Right cardiac atrium (tissue), 5 donors: ENCODE measurements at regions not wholly inside any gene's neighbourhood (a gene's known extent, or its start where the extent isn't known, plus 50 kb on each side); places are given as distances from the start of the nearest gene placed in this dataset.

Source experiments
- ATAC-seq, 2 donors: fragments of 200-7000 bp; cut with Tn5 transposase; one replicate each; pipeline versions ENCODE4 v1.8.0 to v1.9.1; 2020; ENCODE audit warnings: moderate library complexity in 2 of 2, mild to moderate bottlenecking in 1 of 2
- DNase-seq, 3 donors: peaks; one replicate each; pipeline ENCODE4 v3.0.0-alpha.2; 2020
- H3K27ac ChIP-seq: one replicate; pipeline ENCODE4 v1.5.1; 2013; ENCODE audit warnings: mild to moderate bottlenecking, low read length, control low read depth, moderate library complexity
- H3K27me3 ChIP-seq: one replicate; pipeline ENCODE4 v1.6.1; 2013; ENCODE audit not compliant: control insufficient read depth, insufficient read depth
- H3K4me1 ChIP-seq: one replicate; pipeline ENCODE4 v1.6.1; 2013; ENCODE audit warnings: low read length; ENCODE audit not compliant: control insufficient read depth, insufficient read depth
- H3K4me3 ChIP-seq: one replicate; pipeline ENCODE4 v1.5.1; 2013; ENCODE audit warnings: low read length, control low read depth
- H3K9me3 ChIP-seq: one replicate; pipeline ENCODE4 v1.6.1; 2013; ENCODE audit warnings: low read length; ENCODE audit not compliant: control insufficient read depth
- WGBS: extraction: QIAGEN DNeasy Blood & Tissue Kit; methylation state at CpG from one replicate; pipeline ENCODE4 v1.1.7; 2013; 5-methylcytosine and 5-hydroxymethylcytosine counted together
- intact Hi-C, 4 donors: fragments of 100-400 bp; cut with DNase I; formaldehyde crosslinking; loops; one replicate each; pipeline versions ENCODE4 v1.11.0 to v1.14.0; 2022 to 2023
- donor health status: healthy with polysubstance abuse.
- donor health status: DM: no; HTN: yes; CAD: no.
- donor health status: DM: no; HTN: no; CAD: no.
- donor health status: DM: no; HTN: yes; CAD: no; lungs with severe emphysema.
- donor health status: DM: yes; HTN: yes; CAD: no.

DNA sequence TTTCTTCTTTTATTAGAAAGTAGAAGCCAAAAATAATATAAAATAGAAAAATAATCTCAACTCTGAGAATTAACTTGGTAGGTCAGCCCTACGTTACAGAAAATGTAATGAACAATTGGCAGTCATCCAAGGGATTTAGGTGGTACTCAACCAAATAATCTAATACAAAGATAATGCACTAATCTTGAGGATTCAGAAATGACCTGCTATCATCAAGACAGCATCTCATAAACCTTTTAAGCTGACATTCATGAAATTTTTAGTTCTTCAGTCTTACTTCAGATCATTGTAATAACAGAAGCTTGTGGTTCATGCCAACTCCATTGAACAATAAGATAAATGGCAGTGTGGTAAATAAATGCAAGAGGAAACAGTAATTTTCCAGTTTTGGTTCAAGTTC, 1058.0 kb downstream of the MAT2B start:
- no peak overlapping the region for H3K27ac ChIP-seq
- no peak overlapping the region for H3K4me3 ChIP-seq
- H3K27me3 ChIP-seq: no peaks in the 10 kb centered on the region
- ATAC-seq: no peak
- H3K4me1 ChIP-seq: no peaks in the 10 kb centered on the region
- intact Hi-C loops: no loop called here
- DNase-seq: no peak
- H3K9me3 ChIP-seq: no peaks in the 10 kb centered on the region
- 51% methylated on average over 1 of the region's 1 CpG for WGBS

DNA sequence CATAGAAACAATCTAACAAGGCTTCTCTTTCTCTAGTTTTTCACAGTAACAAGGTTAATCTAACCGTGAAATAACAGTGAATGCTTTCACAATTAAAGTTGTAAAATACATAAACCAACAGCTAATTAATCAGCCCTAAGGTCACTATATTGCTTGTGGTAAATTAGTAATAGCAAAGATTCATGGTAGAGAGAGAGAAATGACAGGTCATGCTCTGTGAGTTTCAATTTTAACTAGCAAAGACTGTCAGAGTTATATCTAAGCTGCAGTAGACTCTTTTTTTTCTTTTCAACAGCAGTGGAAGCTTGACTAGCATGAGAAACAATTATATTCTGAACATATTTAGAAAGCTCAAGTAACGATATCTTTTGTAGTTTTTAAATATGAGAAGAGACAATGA, 1068.0 kb downstream of the MAT2B start:
- Histone ChIP-seq H3K4me3 (no peak overlapping the region), H3K27me3 (no peaks in the 10 kb centered on the region), H3K9me3 (no peaks in the 10 kb centered on the region), H3K4me1 (no peaks in the 10 kb centered on the region), H3K27ac (no peak overlapping the region)
- DNase-seq (no peak), ATAC-seq (no peak)
- WGBS: 64% methylated on average over 2 of the region's 2 CpGs
- intact Hi-C loops: no loop called here

DNA sequence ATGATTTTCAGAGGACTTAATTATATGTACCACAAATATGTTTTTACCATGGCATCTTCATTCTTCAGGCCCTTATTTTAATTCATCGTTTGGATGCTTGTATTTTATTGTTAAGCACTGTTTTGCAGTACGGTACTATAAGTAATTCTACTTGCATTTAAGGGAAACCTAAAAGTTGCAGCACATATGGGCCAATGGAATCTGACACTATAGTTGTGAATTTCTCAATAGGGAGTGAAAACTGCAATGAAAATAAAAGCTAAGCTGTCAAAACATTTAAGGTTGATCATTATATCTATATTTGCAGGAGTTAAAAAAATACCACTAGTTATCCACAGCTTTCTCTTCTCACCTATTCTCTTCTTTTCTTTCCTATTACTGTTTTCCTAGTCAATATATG, 1071.8 kb downstream of the MAT2B start:
- ATAC-seq (no peak), DNase-seq (no peak)
- WGBS: 79% methylated on average over 2 of the region's 2 CpGs
- no peaks in the 10 kb centered on the region for H3K9me3 ChIP-seq
- intact Hi-C loops: no loop called here
- H3K27me3 ChIP-seq: no peaks in the 10 kb centered on the region
- H3K4me3 ChIP-seq: no peak overlapping the region
- no peak overlapping the region for H3K27ac ChIP-seq
- no peaks in the 10 kb centered on the region for H3K4me1 ChIP-seq

DNA sequence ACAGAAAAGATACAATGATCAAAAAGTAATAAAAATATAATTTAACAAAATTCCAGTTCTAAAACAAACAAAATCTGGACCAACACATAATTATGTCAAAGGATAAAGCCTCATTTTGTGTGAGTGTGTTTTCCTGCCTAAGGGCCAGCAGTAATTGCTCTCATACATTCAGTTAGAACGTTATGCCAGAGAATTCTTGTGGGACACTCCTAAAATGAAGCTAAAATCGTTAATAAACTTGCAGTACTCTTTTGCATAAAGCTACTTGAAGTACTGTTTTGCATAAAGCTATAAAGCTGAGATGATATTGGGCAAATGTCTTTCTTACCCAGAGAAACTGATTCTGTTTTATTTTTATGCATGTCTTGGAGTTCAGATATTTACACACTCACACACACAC, 1072.3 kb downstream of the MAT2B start:
- no peak for ATAC-seq
- Histone ChIP-seq H3K9me3 (no peaks in the 10 kb centered on the region), H3K27me3 (no peaks in the 10 kb centered on the region), H3K4me3 (no peak overlapping the region), H3K27ac (no peak overlapping the region), H3K4me1 (no peaks in the 10 kb centered on the region)
- no peak for DNase-seq
- 41% methylated on average over 2 of the region's 2 CpGs for WGBS
- intact Hi-C loops: no loop called here

DNA sequence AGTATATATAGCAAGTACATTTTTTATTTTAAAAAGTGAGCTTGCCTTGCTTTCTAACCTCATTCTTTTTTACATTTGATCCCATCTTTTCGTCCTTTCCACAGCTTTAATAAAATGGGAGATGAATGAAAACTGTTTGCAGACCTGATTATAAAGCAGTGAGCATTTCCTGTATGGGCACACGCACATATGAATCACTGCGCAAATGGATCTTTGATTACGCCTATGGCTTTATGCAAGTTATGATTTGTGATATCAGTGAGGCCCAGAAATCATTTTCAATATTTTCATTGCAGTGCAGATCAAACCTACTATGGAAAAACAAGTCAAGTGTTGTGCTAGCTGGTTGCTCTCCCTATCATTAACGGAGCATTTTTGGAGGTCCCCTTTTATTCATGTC, 1073.0 kb downstream of the MAT2B start:
- Histone ChIP-seq H3K4me1 (no peaks in the 10 kb centered on the region), H3K9me3 (no peaks in the 10 kb centered on the region), H3K27ac (no peak overlapping the region), H3K4me3 (no peak overlapping the region), H3K27me3 (no peaks in the 10 kb centered on the region)
- ATAC-seq: no peak
- 74% methylated on average over 5 of the region's 5 CpGs for WGBS
- DNase-seq: no peak
- intact Hi-C loops: no loop called here

DNA sequence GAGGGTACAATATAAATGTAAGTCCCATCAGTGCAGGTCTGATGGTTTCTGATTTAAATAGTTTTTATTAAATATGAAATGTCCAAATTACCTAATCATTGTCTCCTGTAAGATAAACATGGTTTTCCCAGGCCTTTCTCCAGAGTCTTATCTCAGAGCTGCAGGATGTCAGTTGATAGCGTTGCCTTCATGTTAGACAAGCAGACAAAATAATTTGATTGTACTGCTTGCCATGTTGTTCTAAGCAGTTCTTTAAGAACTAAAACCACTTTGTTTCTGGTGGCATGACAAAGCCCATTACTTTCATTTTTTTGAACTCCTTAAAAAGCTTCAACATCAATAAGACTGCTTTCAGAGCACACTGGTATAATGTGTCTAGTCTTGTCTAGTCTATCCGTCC, 1073.5 kb downstream of the MAT2B start:
- H3K27me3 ChIP-seq: no peaks in the 10 kb centered on the region
- WGBS: 44% methylated on average over 2 of the region's 2 CpGs
- intact Hi-C loops: no loop called here
- DNase-seq (no peak), ATAC-seq (no peak)
- no peaks in the 10 kb centered on the region for H3K9me3 ChIP-seq
- no peak overlapping the region for H3K4me3 ChIP-seq
- no peak overlapping the region for H3K27ac ChIP-seq
- no peaks in the 10 kb centered on the region for H3K4me1 ChIP-seq

DNA sequence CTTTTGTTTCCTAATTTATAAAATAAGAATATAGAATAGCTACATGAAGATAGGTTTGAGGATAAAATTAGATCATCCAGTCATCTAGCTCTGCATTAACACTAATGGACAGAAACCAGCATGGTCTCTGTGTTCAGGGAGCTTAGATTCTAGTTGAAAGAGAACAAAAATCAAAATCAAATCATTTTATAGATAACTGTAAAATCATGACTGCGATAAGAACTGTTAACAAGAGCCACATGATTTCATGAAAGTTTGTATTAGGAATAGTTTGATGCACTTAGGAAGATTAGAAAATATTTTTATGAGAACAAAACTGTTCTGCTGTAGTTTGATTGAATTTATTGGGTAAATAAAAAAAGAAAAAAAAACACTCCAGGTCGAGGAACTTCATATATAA, 1074.7 kb downstream of the MAT2B start:
- WGBS: 70% methylated on average over 2 of the region's 2 CpGs
- DNase-seq (no peak), ATAC-seq (no peak)
- H3K9me3 ChIP-seq: no peaks in the 10 kb centered on the region
- no peaks in the 10 kb centered on the region for H3K27me3 ChIP-seq
- H3K4me3 ChIP-seq: no peak overlapping the region
- H3K27ac ChIP-seq: no peak overlapping the region
- intact Hi-C loops: no loop called here
- H3K4me1 ChIP-seq: no peaks in the 10 kb centered on the region

GRCh38 chr5:164581889-164582288, 1076.5 kb downstream of the MAT2B start:
- H3K4me3 ChIP-seq: no peak overlapping the region
- ATAC-seq (no peak), DNase-seq (no peak)
- no peaks in the 10 kb centered on the region for H3K27me3 ChIP-seq
- intact Hi-C loops: no loop called here
- no peaks in the 10 kb centered on the region for H3K9me3 ChIP-seq
- WGBS: 72% methylated on average over 2 of the region's 2 CpGs
- H3K4me1 ChIP-seq: no peaks in the 10 kb centered on the region
- H3K27ac ChIP-seq: no peak overlapping the region

GRCh38 chr5:164593982-164594381, 1088.6 kb downstream of the MAT2B start:
- Histone ChIP-seq H3K27me3 (no peaks in the 10 kb centered on the region), H3K4me3 (no peak overlapping the region), H3K27ac (no peak overlapping the region), H3K9me3 (no peaks in the 10 kb centered on the region), H3K4me1 (no peaks in the 10 kb centered on the region)
- intact Hi-C loops: no loop called here
- DNase-seq (no peak), ATAC-seq (no peak)

DNA sequence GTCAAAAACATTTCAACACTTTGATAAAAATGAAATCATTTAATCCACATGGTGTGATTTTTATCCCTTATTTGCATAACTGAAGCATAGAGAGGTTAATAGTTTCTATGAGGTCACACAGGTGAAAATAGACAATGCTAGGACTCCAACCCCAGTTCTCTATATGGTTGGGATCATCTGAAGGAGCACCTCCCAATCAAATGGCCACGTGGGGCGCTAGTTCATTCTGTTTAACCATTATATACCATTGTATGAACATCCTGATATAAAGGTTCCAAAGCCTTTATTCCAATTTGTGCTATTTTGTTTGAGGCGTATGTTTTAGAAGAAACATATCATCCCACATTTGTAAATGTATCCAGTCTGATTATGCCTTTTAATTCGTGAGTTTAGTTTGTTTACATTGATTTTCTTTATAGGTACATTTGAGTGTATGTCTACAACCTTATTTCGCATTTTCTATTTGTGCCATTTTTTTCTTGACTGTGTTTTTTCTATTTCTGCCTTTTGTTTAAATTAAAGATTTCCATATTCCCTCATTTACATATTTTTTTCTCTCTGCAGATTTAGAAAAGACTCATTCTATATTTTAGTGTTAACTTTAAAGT, 1092.0 kb downstream of the MAT2B start:
- ATAC-seq: no peak
- intact Hi-C loops: no loop called here
- DNase-seq: peak in 2 of 3 donors; percentile 6 to 33
- Histone ChIP-seq H3K4me3 (no peak overlapping the region), H3K27ac (no peak overlapping the region), H3K9me3 (no peaks in the 10 kb centered on the region), H3K27me3 (no peaks in the 10 kb centered on the region), H3K4me1 (no peaks in the 10 kb centered on the region)
- 45% methylated on average over 5 of the region's 5 CpGs for WGBS

- no peaks in the 10 kb centered on the region for H3K4me1 ChIP-seq
- DNase-seq: no peak
- no peaks in the 10 kb centered on the region for H3K27me3 ChIP-seq
- no peak overlapping the region for H3K4me3 ChIP-seq
- H3K9me3 ChIP-seq: no peaks in the 10 kb centered on the region
- H3K27ac ChIP-seq: no peak overlapping the region
- 50% methylated on average over 2 of the region's 2 CpGs for WGBS
- intact Hi-C loops: no loop called here
- no peak for ATAC-seq
Observed at GRCh38 chr5:164600274-164600673, 1094.9 kb downstream of the MAT2B start.

GRCh38 chr5:164600929-164601535, 1095.6 kb downstream of the MAT2B start:
- Histone ChIP-seq H3K4me1 (no peaks in the 10 kb centered on the region), H3K27ac (no peak overlapping the region), H3K4me3 (no peak overlapping the region), H3K27me3 (no peaks in the 10 kb centered on the region), H3K9me3 (no peaks in the 10 kb centered on the region)
- 97% methylated on average over 31 of the region's 31 CpGs for WGBS
- DNase-seq (peak in 1 of 3 donors; percentile 40), ATAC-seq (no peak)
- intact Hi-C loops: no loop called here
